DND-41 (cell line): ENCODE measurements at regions not wholly inside any gene's neighbourhood (a gene's known extent, or its start where the extent isn't known, plus 50 kb on each side); places are given as distances from the start of the nearest gene placed in this dataset.

ENCODE experiments used
- CTCF ChIP-seq: IDR thresholded peaks from 2 replicates; pipeline ENCODE4 v1.5.1; 2012; ENCODE audit warnings: borderline replicate concordance, low read length, moderate library complexity, mild to moderate bottlenecking; ENCODE audit not compliant: poor library complexity, severe bottlenecking; ENCODE audit errors: extremely low read depth
- EZH2 ChIP-seq: IDR thresholded peaks from 3 replicates; pipeline ENCODE4 v1.6.1; 2012; ENCODE audit warnings: borderline replicate concordance, low read depth, mild to moderate bottlenecking, moderate library complexity, low read length, inconsistent platforms; ENCODE audit not compliant: severe bottlenecking

GRCh38 chr3:67082533-67083024, 84.5 kb downstream of the KBTBD8 start:
- no peak for TF ChIP-seq CTCF
- TF ChIP-seq EZH2, result no peak
